Ishikawa (cell line): ENCODE measurements at regions not wholly inside any gene's neighbourhood (a gene's known extent, or its start where the extent isn't known, plus 50 kb on each side); places are given as distances from the start of the nearest gene placed in this dataset.

Experiments
- CEBPB ChIP-seq: IDR thresholded peaks from 2 replicates; pipeline ENCODE4 v1.6.1; 2012
- CREB1 ChIP-seq: IDR thresholded peaks from 2 replicates; pipeline ENCODE4 v1.6.1; 2012; ENCODE audit warnings: low read depth
- EGR1 ChIP-seq: IDR thresholded peaks from 2 replicates; pipeline ENCODE4 v1.6.1; 2012
- EP300 ChIP-seq: IDR thresholded peaks from 2 replicates; pipeline ENCODE4 v1.6.1; 2012; ENCODE audit warnings: borderline replicate concordance
- FOXM1 ChIP-seq: IDR thresholded peaks from 2 replicates; pipeline ENCODE4 v1.6.1; 2012; ENCODE audit warnings: low read depth, borderline replicate concordance
- MAX ChIP-seq: IDR thresholded peaks from 2 replicates; pipeline ENCODE4 v1.6.1; 2012
- NFIC ChIP-seq: IDR thresholded peaks from 2 replicates; pipeline ENCODE4 v1.6.1; 2012
- RAD21 ChIP-seq: IDR thresholded peaks from 2 replicates; pipeline ENCODE4 v1.6.1; 2012; ENCODE audit warnings: low read depth
- REST ChIP-seq: IDR thresholded peaks from 2 replicates; pipeline ENCODE4 v1.6.1; 2012; ENCODE audit warnings: low read depth, mild to moderate bottlenecking
- TAF1 ChIP-seq: IDR thresholded peaks from 2 replicates; pipeline ENCODE4 v1.6.1; 2012; ENCODE audit warnings: low read depth, mild to moderate bottlenecking
- TCF12 ChIP-seq: IDR thresholded peaks from 2 replicates; pipeline ENCODE4 v1.6.1; 2012; ENCODE audit warnings: low read depth
- TEAD4 ChIP-seq: IDR thresholded peaks from 2 replicates; pipeline ENCODE4 v1.6.1; 2012
- USF1 ChIP-seq: IDR thresholded peaks from 2 replicates; pipeline ENCODE4 v1.6.1; 2012
- YY1 ChIP-seq: IDR thresholded peaks from 2 replicates; pipeline ENCODE4 v1.6.1; 2012; ENCODE audit warnings: low read depth
- ZBTB7A ChIP-seq: IDR thresholded peaks from 2 replicates; pipeline ENCODE4 v1.6.1; 2012; ENCODE audit warnings: low read depth

GRCh38 chrX:42948723-42949657, 171.0 kb upstream of the PPP1R2C start:
- TF ChIP-seq EGR1 (no peak), TAF1 (no peak), USF1 (no peak)

GRCh38 chrX:42951747-42952146, 173.8 kb upstream of the PPP1R2C start:
- TF ChIP-seq YY1 (no peak), CREB1 (no peak), MAX (no peak), REST (no peak), ZBTB7A (no peak), EP300 (no peak), CEBPB (no peak), RAD21 (no peak), FOXM1 (no peak), TAF1 (no peak), USF1 (no peak), EGR1 (no peak), NFIC (no peak)

- TF ChIP-seq YY1 (no peak), TEAD4 (no peak), REST (no peak), CREB1 (no peak), NFIC (no peak), RAD21 (no peak), USF1 (no peak), MAX (no peak), TCF12 (no peak), EP300 (no peak), FOXM1 (no peak), EGR1 (no peak)
These were observed 174.7 kb upstream of the PPP1R2C start for GRCh38 chrX:42952621-42953020.

GRCh38 chrX:42954880-42955279, 176.9 kb upstream of the PPP1R2C start:
- TF ChIP-seq USF1 (no peak), TCF12 (no peak), ZBTB7A (no peak)

- no peak for TF ChIP-seq EP300
- no peak for TF ChIP-seq EGR1
- TF ChIP-seq CEBPB: no peak
- no peak for TF ChIP-seq TEAD4
- no peak for TF ChIP-seq NFIC
- TF ChIP-seq TCF12: no peak
- no peak for TF ChIP-seq FOXM1
- no peak for TF ChIP-seq USF1
- TF ChIP-seq MAX: no peak
- no peak for TF ChIP-seq RAD21
- no peak for TF ChIP-seq REST
- no peak for TF ChIP-seq TAF1
- no peak for TF ChIP-seq ZBTB7A
- no peak for TF ChIP-seq YY1
- TF ChIP-seq CREB1: no peak
These were observed 177.4 kb upstream of the PPP1R2C start for GRCh38 chrX:42955349-42955748.
